B cell (primary cell): ENCODE measurements at regions not wholly inside any gene's neighbourhood (a gene's known extent, or its start where the extent isn't known, plus 50 kb on each side); places are given as distances from the start of the nearest gene placed in this dataset.

ENCODE experiments used
- ATAC-seq: fragments of 200-7000 bp; cut with Tn5 transposase; one replicate; pipeline ENCODE4 v1.10.0; 2021; ENCODE audit warnings: low read depth, mild to moderate bottlenecking, moderate number of reproducible peaks, moderate library complexity
- CTCF ChIA-PET: fragments of 350-600 bp; sonication (Branson Sonifier 250); formaldehyde crosslinking; loops from one replicate; lab custom pipeline; 2021; ENCODE audit warnings: antibody characterized with exemption, inconsistent platforms; lab: Charles Lee
- POLR2A ChIA-PET: fragments of 350-600 bp; sonication (Branson Sonifier 250); formaldehyde crosslinking; loops from one replicate; lab custom pipeline; 2021; ENCODE audit warnings: antibody characterized with exemption; lab: Charles Lee
- DNase-seq: peaks from one replicate; pipeline ENCODE4 v3.0.0; 2013
- H2AFZ ChIP-seq: 2 replicates; pipeline ENCODE4 v1.6.1; 2012; ENCODE audit warnings: mild to moderate bottlenecking, low read depth, low read length; ENCODE audit not compliant: insufficient read depth, poor library complexity, severe bottlenecking
- H3K27ac ChIP-seq, 2 donors: 1 replicate in 1 of 2; 2 replicates in 1 of 2; pipeline ENCODE4 v1.5.1; 2012 to 2013; ENCODE audit warnings: low read length in 2 of 2, mild to moderate bottlenecking in 2 of 2, moderate library complexity in 1 of 2
- H3K27me3 ChIP-seq, 4 experiments: fragments of 200-600 bp in 1 of 4; sonication (generic) in 1 of 4; replicated peaks in 1 of 4; 1 replicate in 2 of 4; 2 replicates in 2 of 4; pipeline versions ENCODE4 v1.6.1 to v1.7.0; 2013 to 2016; ENCODE audit warnings: low read length in 3 of 4, mild to moderate bottlenecking in 2 of 4, mixed read lengths in 1 of 4, moderate library complexity in 1 of 4; ENCODE audit not compliant: insufficient read depth in 4 of 4, control insufficient read depth in 3 of 4; ENCODE audit errors: control extremely low read depth in 1 of 4
- H3K36me3 ChIP-seq, 2 experiments: replicated peaks in 1 of 2; 1 replicate in 1 of 2; 2 replicates in 1 of 2; pipeline versions ENCODE4 v1.6.1 to v1.7.1; 2013; ENCODE audit warnings: low read length in 1 of 2; ENCODE audit not compliant: insufficient read depth in 2 of 2, control insufficient read depth in 1 of 2; ENCODE audit errors: control extremely low read depth in 1 of 2, extremely low read depth in 1 of 2
- H3K4me1 ChIP-seq, 2 donors: fragments of 200-600 bp in 1 of 2; sonication (generic) in 1 of 2; 1 replicate in 1 of 2; 2 replicates in 1 of 2; pipeline versions ENCODE4 v1.5.1 to v1.6.1; 2013 to 2017; ENCODE audit warnings: low read length in 2 of 2; ENCODE audit not compliant: control insufficient read depth in 2 of 2, insufficient read depth in 2 of 2
- H3K4me2 ChIP-seq: replicated peaks from 2 replicates; pipeline ENCODE3; 2012; ENCODE audit warnings: mild to moderate bottlenecking, low read depth, low read length; ENCODE audit not compliant: poor library complexity, severe bottlenecking
- H3K4me3 ChIP-seq, 5 experiments: fragments of 200-600 bp in 1 of 5; sonication (generic) in 1 of 5; 1 replicate in 3 of 5; 2 replicates in 2 of 5; pipeline versions ENCODE4 v1.5.1 to v1.7.0; 2011 to 2016; ENCODE audit warnings: low read length in 4 of 5, mild to moderate bottlenecking in 4 of 5, low read depth in 2 of 5, control low read depth in 1 of 5, moderate library complexity in 1 of 5; ENCODE audit not compliant: insufficient read depth in 1 of 5; ENCODE audit errors: control extremely low read depth in 1 of 5, extremely low read depth in 1 of 5
- H3K79me2 ChIP-seq: fragments of 200-600 bp; sonication (generic); one replicate; pipeline ENCODE4 v1.6.0; 2016; ENCODE audit warnings: low read length; ENCODE audit not compliant: control insufficient read depth, insufficient read depth
- H3K9ac ChIP-seq: fragments of 200-600 bp; sonication (generic); 2 replicates; pipeline ENCODE4 v1.6.1; 2017; ENCODE audit warnings: mild to moderate bottlenecking, low read length, moderate library complexity
- H3K9me3 ChIP-seq, 3 donors: one replicate each; pipeline versions ENCODE4 v1.6.1 to v1.7.1; 2013; ENCODE audit warnings: low read length in 2 of 3; ENCODE audit not compliant: control insufficient read depth in 2 of 3, insufficient read depth in 1 of 3; ENCODE audit errors: control extremely low read depth in 1 of 3
- H4K20me1 ChIP-seq: 2 replicates; pipeline ENCODE4 v1.6.0; 2012; ENCODE audit warnings: mild to moderate bottlenecking, low read length; ENCODE audit not compliant: insufficient read depth, control insufficient read depth, poor library complexity, severe bottlenecking
- H3K27ac Mint-ChIP-seq: one replicate; pipeline ENCODE4 v1.8.0; 2021; ENCODE audit warnings: mixed read lengths
- H3K27me3 Mint-ChIP-seq: one replicate; pipeline ENCODE4 v1.8.0; 2021; ENCODE audit warnings: mixed read lengths
- H3K4me1 Mint-ChIP-seq: one replicate; pipeline ENCODE4 v1.8.0; 2021; ENCODE audit warnings: mixed read lengths
- H3K4me3 Mint-ChIP-seq: one replicate; pipeline ENCODE4 v1.8.0; 2021; ENCODE audit warnings: mixed read lengths
- H3K9me3 Mint-ChIP-seq: one replicate; pipeline ENCODE4 v1.8.0; 2022; ENCODE audit warnings: mixed read lengths; ENCODE audit not compliant: insufficient read depth
- CTCF ChIP-seq: fragments of 200-600 bp; IDR thresholded peaks from one replicate; pipeline ENCODE4 v1.8.0; 2022; ENCODE audit warnings: antibody characterized with exemption, mild to moderate bottlenecking
- EZH2 ChIP-seq: IDR thresholded peaks from 2 replicates; pipeline ENCODE4 v1.6.1; 2012; ENCODE audit warnings: borderline replicate concordance, low read depth, mild to moderate bottlenecking, moderate library complexity, low read length; ENCODE audit not compliant: insufficient read depth, poor library complexity, severe bottlenecking
- WGBS: methylation state at CpG from one replicate; pipeline ENCODE4 v1.1.5; 2013; ENCODE audit warnings: missing lambda C conversion rate; ENCODE audit not compliant: insufficient coverage; 5-methylcytosine and 5-hydroxymethylcytosine counted together
- intact Hi-C: fragments of 100-400 bp; cut with micrococcal nuclease; formaldehyde crosslinking; loops from one replicate; pipeline ENCODE4 v1.10.0; 2022

- Mint-ChIP-seq H3K4me1 (no peaks in the 10 kb centered on the region), H3K4me3 (no peak overlapping the region), H3K9me3 (no peaks in the 10 kb centered on the region), H3K27me3 (no peaks in the 10 kb centered on the region), H3K27ac (no peak overlapping the region)
- Histone ChIP-seq H3K4me1 (no peaks in the 10 kb centered on the region), H3K4me3 (no peak overlapping the region), H2AFZ (no peak overlapping the region), H3K9me3 (no peaks in the 10 kb centered on the region), H3K36me3 (no peaks in the 10 kb centered on the region), H4K20me1 (no peaks in the 10 kb centered on the region), H3K9ac (no peak overlapping the region), H3K4me2 (no peak overlapping the region), H3K27ac (no peak overlapping the region), H3K79me2 (no peaks in the 10 kb centered on the region), H3K27me3 (no peaks in the 10 kb centered on the region)
- WGBS = no CpG with 5 or more reads among the region's 2 CpGs
- intact Hi-C loops = no loop called here
- DNase-seq = no peak
- ChIA-PET CTCF (no interaction called here), POLR2A (no interaction called here)
- ATAC-seq = no peak
- TF ChIP-seq EZH2 (no peak), CTCF (no peak)
These were observed 131.7 kb upstream of the CDH20 start for GRCh38 chr18:61201511-61201910.

- Mint-ChIP-seq H3K27me3 (no peaks in the 10 kb centered on the region), H3K4me1 (no peaks in the 10 kb centered on the region), H3K9me3 (no peaks in the 10 kb centered on the region), H3K4me3 (no peak overlapping the region), H3K27ac (no peak overlapping the region)
- intact Hi-C loops = no loop called here
- H3K9me3 ChIP-seq = no peaks in the 10 kb centered on the region
- no peaks in the 10 kb centered on the region for H3K36me3 ChIP-seq
- no peaks in the 10 kb centered on the region for H4K20me1 ChIP-seq
- no peak overlapping the region for H3K4me2 ChIP-seq
- ChIA-PET CTCF (no interaction called here), POLR2A (no interaction called here)
- no peaks in the 10 kb centered on the region for H3K79me2 ChIP-seq
- H3K9ac ChIP-seq = no peak overlapping the region
- no peak for TF ChIP-seq EZH2
- no peaks in the 10 kb centered on the region for H3K27me3 ChIP-seq
- no peak for ATAC-seq
- no peak overlapping the region for H3K27ac ChIP-seq
- DNase-seq = no peak
- no CpG with 5 or more reads among the region's 1 CpG for WGBS
- H3K4me1 ChIP-seq = no peaks in the 10 kb centered on the region
- H2AFZ ChIP-seq = no peak overlapping the region
- H3K4me3 ChIP-seq = no peak overlapping the region
These were observed 130.1 kb upstream of the CDH20 start for GRCh38 chr18:61203151-61203550.
